DND-41 (cell line): ENCODE measurements at regions not wholly inside any gene's neighbourhood (a gene's known extent, or its start where the extent isn't known, plus 50 kb on each side); places are given as distances from the start of the nearest gene placed in this dataset.
"Not testable (repeated sequence)": the region's sequence is repeated elsewhere in the genome, so short reads cannot be mapped to it uniquely, and the experiment has no call there.

Experiments
- CTCF ChIP-seq: IDR thresholded peaks from 2 replicates; pipeline ENCODE4 v1.5.1; 2012; ENCODE audit warnings: borderline replicate concordance, low read length, moderate library complexity, mild to moderate bottlenecking; ENCODE audit not compliant: poor library complexity, severe bottlenecking; ENCODE audit errors: extremely low read depth
- EZH2 ChIP-seq: IDR thresholded peaks from 3 replicates; pipeline ENCODE4 v1.6.1; 2012; ENCODE audit warnings: borderline replicate concordance, low read depth, mild to moderate bottlenecking, moderate library complexity, low read length, inconsistent platforms; ENCODE audit not compliant: severe bottlenecking

- not testable (repeated sequence) for TF ChIP-seq CTCF, EZH2
Observed at GRCh38 chr9:64070083-64070482, 1214.9 kb downstream of the FOXD4L5 start.
